Lower lobe of right lung (tissue), 2 donors: ENCODE measurements at regions not wholly inside any gene's neighbourhood (a gene's known extent, or its start where the extent isn't known, plus 50 kb on each side); places are given as distances from the start of the nearest gene placed in this dataset.

Experiments
- ATAC-seq, 2 donors: fragments of 200-7000 bp; cut with Tn5 transposase; one replicate each; pipeline ENCODE4 v1.9.1; 2020 to 2022; ENCODE audit warnings: mild to moderate bottlenecking in 2 of 2, moderate library complexity in 2 of 2
- DNase-seq: peaks from one replicate; pipeline ENCODE4 v3.0.0-alpha.2; 2020
- H3K27ac ChIP-seq: fragments of 200-600 bp; one replicate; pipeline ENCODE4 v1.8.0; 2022
- H3K27me3 ChIP-seq: fragments of 200-600 bp; one replicate; pipeline ENCODE4 v1.8.0; 2022; ENCODE audit warnings: low read depth
- H3K36me3 ChIP-seq: fragments of 200-600 bp; one replicate; pipeline ENCODE4 v1.8.0; 2022; ENCODE audit warnings: mild to moderate bottlenecking
- H3K4me1 ChIP-seq: fragments of 200-600 bp; one replicate; pipeline ENCODE4 v1.8.0; 2022
- H3K4me3 ChIP-seq: fragments of 200-600 bp; one replicate; pipeline ENCODE4 v1.8.0; 2022; ENCODE audit warnings: mild to moderate bottlenecking
- H3K9me3 ChIP-seq: fragments of 200-600 bp; one replicate; pipeline ENCODE4 v1.8.0; 2022
- intact Hi-C: fragments of 100-400 bp; cut with DNase I; formaldehyde crosslinking; loops from one replicate; pipeline ENCODE4 v1.11.0; 2022
- TF ChIP-seq, protein P1 (sequence below): fragments of 200-600 bp; IDR thresholded peaks from one replicate; pipeline ENCODE4 v1.8.0; 2022; ENCODE audit warnings: antibody characterized with exemption, mild to moderate bottlenecking
- donor health status: DM: no; HTN: yes; CAD: no; lungs with severe emphysema.

DNA sequence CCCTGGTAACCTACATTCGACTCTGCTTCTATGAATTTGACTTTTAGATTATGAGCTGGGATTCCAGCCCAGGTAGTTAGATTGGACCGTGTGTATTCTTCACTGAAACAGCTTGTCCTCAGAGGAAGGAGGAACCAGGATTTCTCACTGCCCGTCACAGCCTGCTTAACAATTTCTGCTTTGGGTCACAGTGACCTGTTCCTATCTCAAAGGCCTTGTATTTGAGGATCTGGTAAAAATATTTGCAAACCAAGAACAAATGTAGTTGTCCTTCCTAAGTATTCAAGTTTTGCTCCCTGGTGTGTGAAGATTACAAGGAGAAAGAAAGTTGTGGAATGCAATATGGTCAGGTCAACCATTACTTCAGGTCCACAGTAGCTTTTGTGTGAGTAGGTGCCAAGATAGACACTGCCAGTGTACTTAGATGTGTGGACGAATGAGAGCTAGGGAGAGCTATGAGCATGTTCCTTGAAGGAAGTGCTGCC lies 55.1 kb downstream of the KIF4B start:
- ATAC-seq = no peak
- H3K9me3 ChIP-seq = no peaks in the 10 kb centered on the region
- TF ChIP-seq, protein P1, sequence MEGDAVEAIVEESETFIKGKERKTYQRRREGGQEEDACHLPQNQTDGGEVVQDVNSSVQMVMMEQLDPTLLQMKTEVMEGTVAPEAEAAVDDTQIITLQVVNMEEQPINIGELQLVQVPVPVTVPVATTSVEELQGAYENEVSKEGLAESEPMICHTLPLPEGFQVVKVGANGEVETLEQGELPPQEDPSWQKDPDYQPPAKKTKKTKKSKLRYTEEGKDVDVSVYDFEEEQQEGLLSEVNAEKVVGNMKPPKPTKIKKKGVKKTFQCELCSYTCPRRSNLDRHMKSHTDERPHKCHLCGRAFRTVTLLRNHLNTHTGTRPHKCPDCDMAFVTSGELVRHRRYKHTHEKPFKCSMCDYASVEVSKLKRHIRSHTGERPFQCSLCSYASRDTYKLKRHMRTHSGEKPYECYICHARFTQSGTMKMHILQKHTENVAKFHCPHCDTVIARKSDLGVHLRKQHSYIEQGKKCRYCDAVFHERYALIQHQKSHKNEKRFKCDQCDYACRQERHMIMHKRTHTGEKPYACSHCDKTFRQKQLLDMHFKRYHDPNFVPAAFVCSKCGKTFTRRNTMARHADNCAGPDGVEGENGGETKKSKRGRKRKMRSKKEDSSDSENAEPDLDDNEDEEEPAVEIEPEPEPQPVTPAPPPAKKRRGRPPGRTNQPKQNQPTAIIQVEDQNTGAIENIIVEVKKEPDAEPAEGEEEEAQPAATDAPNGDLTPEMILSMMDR = no peak
- DNase-seq = no peak
- intact Hi-C loops = no loop called here
- no peak overlapping the region for H3K4me3 ChIP-seq
- H3K27ac ChIP-seq = no peak overlapping the region
- no peaks in the 10 kb centered on the region for H3K36me3 ChIP-seq
- H3K27me3 ChIP-seq = no peaks in the 10 kb centered on the region
- no peaks in the 10 kb centered on the region for H3K4me1 ChIP-seq

DNA sequence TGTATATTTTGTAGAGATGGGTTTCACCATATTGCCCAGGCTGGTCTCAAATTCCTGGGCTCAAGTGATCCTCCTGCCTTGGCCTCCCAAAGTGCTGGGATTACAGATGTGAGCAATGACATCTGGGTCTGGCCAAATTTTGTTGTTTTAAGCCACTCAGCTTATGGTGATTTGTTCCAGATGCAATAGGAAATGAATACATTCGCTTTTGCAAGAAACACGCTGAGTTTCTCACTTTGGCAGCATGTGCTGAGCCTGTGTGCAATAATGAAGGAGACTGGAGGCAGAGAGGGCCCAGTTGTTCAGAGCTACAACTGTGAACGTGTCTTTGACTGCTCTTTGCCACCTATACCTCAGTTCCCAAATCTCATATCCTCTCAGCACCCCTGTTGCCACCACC lies 56.4 kb downstream of the KIF4B start:
- H3K27ac ChIP-seq = no peak overlapping the region
- no peak overlapping the region for H3K4me3 ChIP-seq
- no peaks in the 10 kb centered on the region for H3K9me3 ChIP-seq
- no peaks in the 10 kb centered on the region for H3K36me3 ChIP-seq
- no peaks in the 10 kb centered on the region for H3K4me1 ChIP-seq
- intact Hi-C loops = no loop called here
- TF ChIP-seq, protein P1 = no peak
- no peaks in the 10 kb centered on the region for H3K27me3 ChIP-seq
- DNase-seq (no peak), ATAC-seq (no peak)

DNA sequence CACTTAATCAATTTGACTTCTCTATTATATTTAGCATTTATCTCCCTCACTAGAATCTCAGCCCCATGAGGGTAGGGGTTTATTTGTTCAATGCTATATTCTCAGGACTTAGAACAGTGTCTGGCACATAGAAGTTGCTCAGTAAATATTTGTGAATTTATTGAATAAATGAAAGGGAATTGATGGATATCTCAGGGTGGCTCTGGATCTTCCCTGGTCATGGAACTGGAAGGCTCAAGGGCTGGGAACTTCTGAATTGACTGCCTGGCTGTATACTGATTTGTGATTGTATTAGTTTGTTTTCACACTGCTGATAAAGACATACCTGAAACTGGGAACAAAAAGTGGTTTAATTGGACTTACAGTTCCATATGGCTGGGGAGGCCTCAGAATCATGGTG lies 57.2 kb downstream of the KIF4B start:
- Histone ChIP-seq H3K27ac (no peak overlapping the region), H3K4me1 (no peaks in the 10 kb centered on the region), H3K9me3 (no peaks in the 10 kb centered on the region), H3K4me3 (no peak overlapping the region), H3K27me3 (no peaks in the 10 kb centered on the region), H3K36me3 (no peaks in the 10 kb centered on the region)
- TF ChIP-seq, protein P1 = no peak
- intact Hi-C loops = no loop called here
- DNase-seq (no peak), ATAC-seq (no peak)

DNA sequence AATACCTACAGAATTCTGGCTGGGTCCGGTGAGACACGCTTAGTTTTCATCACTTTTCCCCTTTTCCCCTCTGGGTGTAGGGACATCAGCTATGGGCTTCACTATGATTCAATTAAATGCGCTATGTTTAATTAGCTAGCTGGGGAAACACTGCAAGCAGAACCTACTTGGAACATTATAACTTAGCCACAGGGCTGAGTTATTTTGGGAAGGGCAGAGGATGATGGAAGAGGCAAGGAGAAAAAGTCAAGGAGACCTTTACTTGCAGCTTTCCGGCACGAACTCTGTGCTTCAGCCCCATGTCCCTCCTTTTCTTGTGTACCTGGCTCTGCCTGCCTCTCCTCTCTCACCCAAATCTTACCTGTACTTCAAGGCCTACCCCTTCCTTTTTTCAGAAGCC lies 62.8 kb downstream of the KIF4B start:
- DNase-seq = no peak
- Histone ChIP-seq H3K4me3 (no peak overlapping the region), H3K27me3 (no peaks in the 10 kb centered on the region), H3K27ac (no peak overlapping the region), H3K36me3 (no peaks in the 10 kb centered on the region), H3K9me3 (no peaks in the 10 kb centered on the region), H3K4me1 (no peaks in the 10 kb centered on the region)
- ATAC-seq = no peak
- TF ChIP-seq, protein P1 = no peak
- intact Hi-C loops = no loop called here

DNA sequence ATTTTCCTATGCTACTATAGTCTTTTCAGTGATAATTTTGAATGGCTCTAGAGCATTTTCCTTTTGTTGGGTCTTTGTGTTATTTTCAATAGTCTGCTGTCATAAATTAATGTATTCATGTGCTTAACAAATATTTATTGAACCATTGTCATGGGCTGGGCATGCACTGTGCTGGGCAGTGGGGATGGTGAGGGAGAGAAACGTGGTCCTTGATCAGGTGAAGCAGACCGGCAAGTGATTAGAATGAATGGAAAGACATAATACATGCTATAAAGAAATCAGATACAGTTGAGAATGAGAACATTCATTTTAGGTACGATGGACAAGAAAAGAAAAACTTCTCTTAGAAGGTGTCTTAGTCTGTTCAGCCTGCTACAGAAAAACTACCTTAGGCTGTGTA lies 66.1 kb downstream of the KIF4B start:
- TF ChIP-seq, protein P1 = no peak
- H3K4me1 ChIP-seq = no peaks in the 10 kb centered on the region
- DNase-seq (no peak), ATAC-seq (no peak)
- no peak overlapping the region for H3K27ac ChIP-seq
- H3K27me3 ChIP-seq = no peaks in the 10 kb centered on the region
- no peaks in the 10 kb centered on the region for H3K36me3 ChIP-seq
- intact Hi-C loops = no loop called here
- H3K4me3 ChIP-seq = no peak overlapping the region
- no peaks in the 10 kb centered on the region for H3K9me3 ChIP-seq

DNA sequence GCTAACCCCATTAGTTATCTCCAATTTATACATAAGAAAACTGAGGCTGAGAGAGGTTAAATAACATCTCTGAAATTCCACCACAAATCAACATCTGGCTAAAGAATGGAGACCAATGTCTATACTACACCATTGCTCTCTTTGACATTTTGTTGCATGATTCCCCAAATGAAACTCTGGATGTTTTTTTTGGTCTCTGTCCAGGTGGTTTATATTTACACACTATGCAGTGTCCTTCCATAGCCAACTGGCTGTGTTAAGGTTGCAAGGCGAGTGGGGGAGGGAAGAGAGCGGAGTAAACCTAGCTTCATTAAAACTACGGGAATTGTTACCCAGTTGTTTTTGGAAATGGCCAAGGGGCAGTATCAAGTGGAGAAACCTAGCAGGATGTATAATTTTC lies 67.2 kb downstream of the KIF4B start:
- Histone ChIP-seq H3K27me3 (no peaks in the 10 kb centered on the region), H3K4me1 (no peaks in the 10 kb centered on the region), H3K4me3 (no peak overlapping the region), H3K36me3 (no peaks in the 10 kb centered on the region), H3K27ac (no peak overlapping the region), H3K9me3 (no peaks in the 10 kb centered on the region)
- no peak for DNase-seq
- intact Hi-C loops = no loop called here
- no peak for ATAC-seq
- TF ChIP-seq, protein P1 = no peak
